ENCODE measurements at regions not wholly inside any gene's neighbourhood (a gene's known extent, or its start where the extent isn't known, plus 50 kb on each side); places are given as distances from the start of the nearest gene placed in this dataset.

- H3K36me3 ChIP-seq = no peaks in the 10 kb centered on the region
- DNase-seq = no peak
- H3K4me1 ChIP-seq = peaks cover 22% of the 10 kb centered on the region
- no peak overlapping the region for H3K27ac ChIP-seq (replicated peaks)
- intact Hi-C loops (cut with micrococcal nuclease) = no loop called here
- H3K27me3 ChIP-seq (ENCODE audit: low read depth) = no peaks in the 10 kb centered on the region
- TF ChIP-seq CTCF (IDR thresholded peaks at IDR 0.05; ENCODE audit: borderline replicate concordance) = no peak
- H3K4me3 ChIP-seq = no peak overlapping the region
- H3K9me3 ChIP-seq (replicated peaks) = no peaks in the 10 kb centered on the region
Observed at GRCh38 chr10:78571891-78572290, 496.9 kb upstream of the ZMIZ1 start.

GRCh38 chr10:78572565-78572964 lies 496.2 kb upstream of the ZMIZ1 start:
- Histone ChIP-seq H3K4me3 (no peak overlapping the region), H3K9me3 (replicated peaks) (no peaks in the 10 kb centered on the region), H3K4me1 (peaks cover 24% of the 10 kb centered on the region), H3K36me3 (no peaks in the 10 kb centered on the region), H3K27ac (replicated peaks) (no peak overlapping the region), H3K27me3 (ENCODE audit: low read depth) (no peaks in the 10 kb centered on the region)
- no peak for TF ChIP-seq CTCF (IDR thresholded peaks at IDR 0.05; ENCODE audit: borderline replicate concordance)
- DNase-seq = no peak
- intact Hi-C loops (cut with micrococcal nuclease) = no loop called here

GRCh38 chr10:78574547-78574946 lies 494.2 kb upstream of the ZMIZ1 start:
- intact Hi-C loops (cut with micrococcal nuclease) = no loop called here
- no peak for DNase-seq
- Histone ChIP-seq H3K27ac (replicated peaks) (no peak overlapping the region), H3K9me3 (replicated peaks) (no peaks in the 10 kb centered on the region), H3K4me1 (peaks cover 31% of the 10 kb centered on the region), H3K27me3 (ENCODE audit: low read depth) (no peaks in the 10 kb centered on the region), H3K4me3 (no peak overlapping the region), H3K36me3 (no peaks in the 10 kb centered on the region)
- no peak for TF ChIP-seq CTCF (IDR thresholded peaks at IDR 0.05; ENCODE audit: borderline replicate concordance)

GRCh38 chr10:78575400-78575799 lies 493.4 kb upstream of the ZMIZ1 start:
- Histone ChIP-seq H3K9me3 (replicated peaks) (no peaks in the 10 kb centered on the region), H3K4me3 (no peak overlapping the region), H3K27me3 (ENCODE audit: low read depth) (no peaks in the 10 kb centered on the region), H3K4me1 (peaks cover 39% of the 10 kb centered on the region), H3K27ac (replicated peaks) (no peak overlapping the region), H3K36me3 (no peaks in the 10 kb centered on the region)
- no peak for DNase-seq
- TF ChIP-seq CTCF (IDR thresholded peaks at IDR 0.05; ENCODE audit: borderline replicate concordance) = no peak
- intact Hi-C loops (cut with micrococcal nuclease) = no loop called here

- H3K4me1 ChIP-seq = peaks cover 39% of the 10 kb centered on the region
- H3K4me3 ChIP-seq = no peak overlapping the region
- intact Hi-C loops (cut with micrococcal nuclease) = no loop called here
- no peaks in the 10 kb centered on the region for H3K36me3 ChIP-seq
- no peak overlapping the region for H3K27ac ChIP-seq (replicated peaks)
- no peaks in the 10 kb centered on the region for H3K9me3 ChIP-seq (replicated peaks)
- no peaks in the 10 kb centered on the region for H3K27me3 ChIP-seq (ENCODE audit: low read depth)
- TF ChIP-seq CTCF (IDR thresholded peaks at IDR 0.05; ENCODE audit: borderline replicate concordance) = no peak
- DNase-seq = peak; percentile 32
Observed at GRCh38 chr10:78576276-78576675, 492.5 kb upstream of the ZMIZ1 start.

GRCh38 chr10:78577712-78578111 lies 491.1 kb upstream of the ZMIZ1 start:
- no peak for TF ChIP-seq CTCF (IDR thresholded peaks at IDR 0.05; ENCODE audit: borderline replicate concordance)

More at GRCh38 chr10:78577712-78578111, 491.1 kb upstream of the ZMIZ1 start:
- H3K4me3 ChIP-seq = no peak overlapping the region
- DNase-seq = no peak
- intact Hi-C loops (cut with micrococcal nuclease) = no loop called here
- H3K27ac ChIP-seq (replicated peaks) = no peak overlapping the region
- H3K4me1 ChIP-seq = peaks cover 39% of the 10 kb centered on the region
- H3K36me3 ChIP-seq = no peaks in the 10 kb centered on the region
- no peaks in the 10 kb centered on the region for H3K27me3 ChIP-seq (ENCODE audit: low read depth)
- H3K9me3 ChIP-seq (replicated peaks) = no peaks in the 10 kb centered on the region
